ENCODE measurements at regions not wholly inside any gene's neighbourhood (a gene's known extent, or its start where the extent isn't known, plus 50 kb on each side); places are given as distances from the start of the nearest gene placed in this dataset.

DNA sequence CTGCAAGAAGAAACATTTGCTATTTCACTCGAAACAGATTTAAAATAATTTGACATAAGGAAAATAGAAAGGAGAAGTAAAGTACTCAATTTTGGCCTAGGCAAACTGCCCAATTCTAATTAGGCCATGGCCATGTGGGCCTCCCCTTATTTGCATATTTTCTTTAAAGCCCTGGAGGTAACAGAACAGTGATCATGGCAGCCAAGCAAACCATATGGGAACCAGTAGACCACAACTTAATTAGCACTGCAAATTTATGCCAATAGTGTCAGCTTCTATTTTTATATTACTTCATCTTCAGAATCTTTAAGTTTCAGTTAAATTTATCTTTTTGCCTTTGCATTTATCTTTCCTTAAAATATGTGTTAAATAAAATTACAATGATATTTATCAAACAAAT, 63.3 kb upstream of the THSD7A start:
- DNase-seq: no peak

DNA sequence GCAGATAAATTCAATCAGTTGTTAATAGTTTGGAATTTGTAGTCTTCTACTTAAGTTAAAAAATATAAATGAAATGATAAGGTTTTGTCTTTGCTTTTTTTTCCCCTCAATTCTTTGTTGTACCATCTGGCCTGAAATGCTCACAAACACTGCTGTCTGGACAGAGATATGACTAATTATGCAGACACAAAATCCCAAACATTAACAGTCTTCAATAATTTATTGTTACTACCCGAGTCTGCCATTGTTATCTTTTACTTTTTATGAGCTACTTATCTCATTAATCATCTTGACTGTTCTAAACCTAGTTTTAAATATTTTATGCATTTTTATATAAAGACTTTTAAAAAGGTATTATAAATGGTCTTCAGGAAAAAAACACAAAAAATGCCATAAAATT, 64.7 kb upstream of the THSD7A start:
- no peak for DNase-seq

DNA sequence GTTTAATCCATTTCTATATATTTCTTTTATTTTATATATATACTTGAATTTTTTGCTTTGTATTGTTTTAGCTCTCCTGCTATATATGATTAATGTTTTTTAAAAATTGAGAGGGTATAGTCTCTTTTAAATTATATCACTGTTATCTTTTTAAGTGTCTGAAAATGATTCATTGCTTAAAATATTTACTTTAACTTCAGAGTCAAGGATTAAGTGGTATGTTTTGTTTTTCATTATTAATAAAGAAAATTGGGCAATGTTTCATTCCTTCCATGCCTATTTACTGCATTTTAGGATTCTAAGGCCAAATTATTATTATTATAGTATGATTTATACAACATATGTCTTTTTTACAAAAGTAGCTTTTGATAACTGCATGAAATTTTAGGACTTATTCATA, 67.2 kb upstream of the THSD7A start:
- DNase-seq: no peak

DNA sequence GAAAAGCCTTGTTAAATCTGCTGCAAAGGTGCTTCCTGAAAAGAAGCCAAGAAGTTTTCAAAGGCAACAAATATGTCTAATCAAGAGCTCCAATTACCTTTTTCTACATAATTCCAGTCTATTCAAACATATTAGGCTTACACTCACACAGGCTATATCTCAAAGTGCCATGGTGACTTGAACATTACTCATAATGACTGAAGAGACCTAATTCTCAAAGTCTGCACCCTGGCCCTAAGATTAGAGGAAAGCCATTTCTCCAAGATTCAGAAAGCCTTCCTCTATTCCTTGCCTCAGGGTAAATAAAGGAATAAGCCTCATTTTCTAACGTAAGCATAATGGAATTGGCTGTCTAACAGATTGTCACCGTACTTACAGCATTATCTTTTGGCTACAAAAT, 78.3 kb upstream of the THSD7A start:
- no peak for DNase-seq

GRCh38 chr7:11911900-11912299, 79.9 kb upstream of the THSD7A start:
- DNase-seq: no peak

DNA sequence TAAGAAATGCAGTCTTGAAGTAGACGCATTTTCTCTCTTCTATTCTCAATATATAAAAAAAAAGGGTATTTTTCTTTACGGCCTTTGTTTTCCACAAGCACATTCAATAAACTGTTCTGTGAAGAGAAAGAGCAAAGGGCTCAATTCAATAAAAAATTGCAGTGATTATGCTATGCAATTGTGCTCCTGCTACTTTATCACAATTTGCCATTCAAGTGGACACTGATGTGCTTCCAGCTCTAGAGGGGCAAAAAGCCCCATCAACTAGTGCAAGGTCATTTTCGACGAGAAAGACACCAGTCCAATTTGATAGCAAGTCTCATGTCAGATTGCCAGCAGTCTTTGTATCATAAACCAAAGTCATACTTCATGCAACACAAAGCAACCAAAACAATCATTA, 82.6 kb upstream of the THSD7A start:
- DNase-seq: no peak

DNA sequence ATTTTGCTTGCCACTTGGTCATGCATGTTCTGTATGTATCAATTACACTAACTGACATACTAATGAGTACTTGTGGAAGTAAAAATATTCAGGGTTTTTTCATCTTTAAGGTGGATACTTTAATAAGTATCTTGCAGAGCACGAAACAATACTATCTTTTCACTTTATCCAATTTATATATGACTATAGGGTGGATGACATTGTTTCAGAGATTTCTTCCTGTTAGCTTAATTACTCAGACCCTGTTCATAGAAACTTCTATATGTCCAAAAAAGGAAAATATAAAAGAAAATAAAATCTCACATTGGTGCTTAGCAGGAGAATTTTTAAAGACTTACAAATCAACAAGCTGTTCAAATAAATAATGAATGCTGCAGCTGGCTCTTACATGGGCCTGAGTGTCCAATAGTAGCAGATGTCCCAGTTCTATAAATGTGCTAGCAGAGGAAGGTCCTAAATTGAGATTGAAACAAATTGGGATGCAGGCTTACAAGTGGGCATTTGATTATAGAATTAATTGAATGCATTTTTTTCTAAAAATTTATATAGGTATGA, 91.5 kb upstream of the THSD7A start:
- no peak for DNase-seq

GRCh38 chr7:11931307-11931706, 99.3 kb upstream of the THSD7A start:
- DNase-seq: peak; percentile 3

DNA sequence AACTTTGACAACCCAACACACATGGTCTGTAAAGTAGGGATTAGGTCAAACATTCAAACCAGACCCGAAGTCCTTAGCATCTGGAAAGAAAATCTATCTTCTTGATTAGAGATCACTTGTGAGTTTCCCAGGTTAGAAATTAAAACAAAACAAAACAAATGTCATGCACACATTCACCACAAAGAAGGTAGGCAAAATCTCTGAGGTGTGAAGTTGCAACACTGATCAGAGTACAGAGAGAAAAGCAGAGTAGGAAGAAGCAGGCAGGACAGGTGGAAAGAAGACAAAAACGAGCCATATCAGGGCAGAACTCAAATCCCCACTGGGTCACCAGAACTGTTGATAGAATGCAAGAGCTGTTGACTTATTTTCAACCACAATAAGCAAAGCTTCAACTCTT, 102.8 kb upstream of the THSD7A start:
- no peak for DNase-seq

- no peak for DNase-seq
Observed at GRCh38 chr7:11935905-11936304, 103.9 kb upstream of the THSD7A start.

DNA sequence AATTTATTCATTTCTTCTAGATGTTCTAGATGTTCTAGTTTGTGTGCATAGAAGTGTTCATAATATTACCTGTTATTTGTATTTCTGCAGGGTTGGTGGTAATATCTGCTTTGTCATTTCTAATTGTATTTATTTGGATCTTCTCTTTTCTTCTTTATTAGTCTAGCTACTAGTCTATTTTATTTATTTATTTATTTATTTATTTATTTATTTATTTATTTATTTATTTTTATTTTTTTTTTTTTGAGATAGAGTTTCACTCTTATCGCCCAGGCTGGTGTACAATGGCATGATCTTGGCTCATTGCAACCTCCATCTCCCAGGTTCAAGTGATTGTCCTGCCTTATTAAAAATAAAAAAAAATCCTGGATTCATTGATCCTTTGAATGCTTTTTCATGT, 114.8 kb upstream of the THSD7A start:
- DNase-seq: no peak

DNA sequence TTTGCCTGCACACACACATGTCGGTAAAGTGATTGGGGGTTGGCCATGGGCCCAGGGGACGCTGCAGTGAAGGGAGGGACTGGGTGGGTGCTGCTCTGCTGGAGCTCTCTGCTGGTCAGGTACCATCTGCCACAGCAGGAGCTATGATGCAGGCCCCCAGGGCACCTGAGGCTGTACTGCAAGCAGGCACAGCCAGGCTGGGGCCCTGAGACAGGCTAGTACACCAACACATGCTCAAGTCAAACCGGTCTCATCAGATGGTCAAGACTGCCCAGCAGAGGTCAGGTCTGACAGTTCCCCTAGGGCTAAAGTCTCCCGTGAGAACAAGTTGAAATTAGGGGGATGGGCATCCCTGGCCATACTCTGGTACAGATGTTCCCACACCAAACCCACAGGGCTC, 118.3 kb upstream of the THSD7A start:
- no peak for DNase-seq

- DNase-seq: no peak
Observed at GRCh38 chr7:11950942-11951341, 118.9 kb upstream of the THSD7A start.

DNA sequence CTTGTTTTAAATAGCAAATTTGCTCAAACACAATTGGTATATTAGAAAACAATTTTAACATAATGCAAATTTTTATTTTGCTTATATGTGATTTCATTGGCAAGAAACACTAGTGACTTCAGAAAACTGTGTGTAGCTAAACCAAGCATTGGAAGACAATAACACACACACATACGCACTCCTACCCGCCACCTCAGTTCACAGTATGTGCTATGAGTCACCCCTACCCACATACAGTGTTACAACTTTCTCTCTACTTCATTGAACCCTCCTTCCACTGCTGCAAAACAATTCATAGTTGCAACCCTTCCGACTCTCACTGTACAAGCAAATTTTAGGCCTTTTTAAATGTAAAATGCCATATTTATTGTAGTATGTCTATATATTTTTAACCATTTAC, 119.9 kb upstream of the THSD7A start:
- no peak for DNase-seq

DNA sequence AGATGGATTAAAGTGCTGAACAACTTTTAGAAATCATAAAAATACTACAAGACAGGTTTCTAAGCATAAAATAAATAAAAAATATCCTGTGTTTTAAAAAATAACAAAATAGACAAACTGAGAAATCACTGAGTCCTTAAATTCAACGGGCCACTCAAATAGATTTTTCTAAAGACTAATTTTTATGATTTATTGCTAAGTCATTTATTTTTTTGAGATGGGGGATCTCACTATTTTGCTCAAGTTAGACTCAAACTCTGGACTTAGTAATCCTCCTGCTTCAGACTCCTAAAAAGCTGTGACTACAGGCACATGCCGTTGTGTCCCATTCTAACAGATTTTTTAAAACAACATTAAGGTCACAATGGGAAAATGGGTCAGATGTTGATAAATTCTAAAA, 121.0 kb upstream of the THSD7A start:
- DNase-seq: no peak

- no peak for DNase-seq
Observed at GRCh38 chr7:11956991-11957390, 125.0 kb upstream of the THSD7A start.

DNA sequence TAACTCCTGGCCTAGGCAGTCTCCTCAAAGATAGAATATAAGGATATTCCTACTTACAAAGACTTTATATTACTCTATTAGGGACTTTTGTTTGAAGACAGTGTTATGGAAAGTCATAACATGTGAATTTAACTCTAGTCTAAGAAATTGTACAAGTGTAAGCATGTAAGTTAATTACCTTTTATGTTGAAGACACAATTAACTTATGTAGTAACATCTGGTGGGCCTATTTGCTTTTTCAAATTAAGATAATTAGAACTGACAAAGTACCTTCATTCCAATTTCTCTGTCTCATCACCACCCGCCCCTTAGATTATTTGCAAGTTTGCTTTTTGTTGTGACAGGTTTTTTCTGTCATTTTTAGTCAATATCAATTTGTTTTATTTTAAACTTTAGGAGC, 126.0 kb upstream of the THSD7A start:
- DNase-seq: no peak

DNA sequence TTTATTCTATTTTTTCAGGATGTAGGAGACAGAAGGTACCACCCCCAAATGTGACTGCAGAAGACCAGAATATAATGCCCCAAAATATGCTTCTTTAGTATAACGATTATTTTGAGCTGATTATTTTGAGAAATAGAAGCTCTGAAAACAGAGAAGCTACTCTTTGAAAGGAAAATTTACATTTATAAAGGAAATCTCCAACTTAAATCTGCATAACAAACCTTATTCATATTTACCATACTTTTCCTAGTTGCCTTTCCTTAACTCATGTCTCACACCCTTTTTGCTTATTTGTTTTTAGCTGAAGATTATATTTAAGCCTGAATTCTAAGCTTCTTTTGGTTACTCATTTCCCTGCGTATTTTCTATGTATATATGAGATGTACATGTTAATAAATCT, 127.1 kb upstream of the THSD7A start:
- DNase-seq: no peak

DNA sequence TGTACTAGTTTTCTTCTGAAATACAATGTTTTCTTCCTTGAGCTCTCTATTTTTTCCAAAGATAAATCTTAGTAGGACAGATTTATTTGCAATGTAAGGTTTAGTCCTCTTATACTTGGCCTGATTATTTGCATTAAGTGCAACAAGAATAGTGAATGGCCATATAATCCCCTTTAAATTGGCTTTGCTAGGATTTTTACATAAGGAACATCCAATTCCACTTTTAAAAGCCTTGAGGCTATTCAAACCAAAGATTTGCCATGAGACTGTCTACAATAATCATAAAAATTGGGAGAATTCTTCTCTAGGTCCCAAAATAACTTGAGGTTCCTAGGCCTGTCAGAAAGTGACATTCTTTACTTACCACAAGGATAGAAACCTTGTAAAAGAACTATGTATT, 128.6 kb upstream of the THSD7A start:
- no peak for DNase-seq

DNA sequence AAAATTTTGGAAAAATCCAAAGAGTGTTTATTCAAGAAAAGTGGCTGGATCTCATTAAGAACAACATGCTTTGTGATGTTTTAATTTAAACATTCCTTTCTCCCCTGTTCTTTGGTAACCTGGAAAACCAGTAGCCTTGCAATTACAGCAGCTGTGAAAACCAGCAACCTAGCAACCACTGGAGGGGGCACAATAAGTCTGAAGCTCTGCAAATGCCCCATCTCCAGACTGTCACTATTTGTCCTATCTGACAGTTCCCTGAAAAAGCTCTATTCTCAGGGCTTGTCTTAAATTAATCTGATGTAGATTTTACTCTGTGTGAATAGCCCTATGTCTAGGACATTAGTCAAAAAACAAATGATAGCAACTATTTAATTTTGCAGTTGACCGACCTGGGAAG, 137.6 kb upstream of the THSD7A start:
- no peak for DNase-seq

- DNase-seq: no peak
Observed at GRCh38 chr7:11970132-11970531, 138.1 kb upstream of the THSD7A start.

- no peak for DNase-seq
Observed at GRCh38 chr7:11985376-11985775, 153.4 kb upstream of the THSD7A start.

DNA sequence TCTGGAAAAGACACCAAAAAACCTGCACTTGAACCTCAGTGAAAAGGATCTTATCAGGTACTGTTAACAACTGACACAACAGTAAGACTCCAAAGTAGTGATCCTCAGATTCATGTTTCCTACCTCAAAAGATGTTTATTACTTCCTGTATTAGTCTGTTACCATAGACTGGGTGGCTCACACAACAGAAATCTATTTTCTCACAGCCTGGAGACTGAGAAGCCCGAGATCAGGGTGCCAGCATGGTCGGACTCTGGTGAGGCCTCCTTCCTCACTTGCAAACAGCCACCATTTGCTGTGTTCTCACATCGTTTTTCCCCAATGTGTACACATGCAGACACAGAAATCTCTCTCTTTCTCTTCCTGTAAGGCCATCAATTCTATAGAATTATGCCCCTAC, 154.0 kb upstream of the THSD7A start:
- DNase-seq: no peak

- DNase-seq: no peak
Observed at GRCh38 chr7:11988186-11988585, 156.2 kb upstream of the THSD7A start.

DNA sequence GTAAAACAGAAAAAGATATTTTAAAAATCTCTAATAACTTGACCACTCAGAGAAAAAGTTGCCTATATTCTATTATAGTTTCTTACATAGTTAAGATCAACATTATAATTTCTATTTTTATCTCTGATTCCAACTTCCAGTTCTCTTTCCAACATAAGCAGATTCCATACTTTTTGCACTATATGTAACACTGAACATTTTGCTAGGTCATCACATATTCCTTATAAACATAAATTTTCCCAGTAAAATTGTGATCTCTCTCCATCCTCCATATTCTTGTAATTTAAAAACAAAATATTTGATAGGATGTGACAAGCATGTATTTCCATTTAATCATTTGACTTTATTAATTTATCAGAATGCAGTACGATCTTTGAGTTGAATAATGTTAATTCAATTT, 170.4 kb upstream of the THSD7A start:
- DNase-seq: no peak

All from renal pelvis (tissue), 1 donor.